ENCODE measurements at regions not wholly inside any gene's neighbourhood (a gene's known extent, or its start where the extent isn't known, plus 50 kb on each side); places are given as distances from the start of the nearest gene placed in this dataset.

DNA sequence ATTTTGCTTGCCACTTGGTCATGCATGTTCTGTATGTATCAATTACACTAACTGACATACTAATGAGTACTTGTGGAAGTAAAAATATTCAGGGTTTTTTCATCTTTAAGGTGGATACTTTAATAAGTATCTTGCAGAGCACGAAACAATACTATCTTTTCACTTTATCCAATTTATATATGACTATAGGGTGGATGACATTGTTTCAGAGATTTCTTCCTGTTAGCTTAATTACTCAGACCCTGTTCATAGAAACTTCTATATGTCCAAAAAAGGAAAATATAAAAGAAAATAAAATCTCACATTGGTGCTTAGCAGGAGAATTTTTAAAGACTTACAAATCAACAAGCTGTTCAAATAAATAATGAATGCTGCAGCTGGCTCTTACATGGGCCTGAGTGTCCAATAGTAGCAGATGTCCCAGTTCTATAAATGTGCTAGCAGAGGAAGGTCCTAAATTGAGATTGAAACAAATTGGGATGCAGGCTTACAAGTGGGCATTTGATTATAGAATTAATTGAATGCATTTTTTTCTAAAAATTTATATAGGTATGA, 91.5 kb upstream of the THSD7A start:
- TF ChIP-seq, protein P1, sequence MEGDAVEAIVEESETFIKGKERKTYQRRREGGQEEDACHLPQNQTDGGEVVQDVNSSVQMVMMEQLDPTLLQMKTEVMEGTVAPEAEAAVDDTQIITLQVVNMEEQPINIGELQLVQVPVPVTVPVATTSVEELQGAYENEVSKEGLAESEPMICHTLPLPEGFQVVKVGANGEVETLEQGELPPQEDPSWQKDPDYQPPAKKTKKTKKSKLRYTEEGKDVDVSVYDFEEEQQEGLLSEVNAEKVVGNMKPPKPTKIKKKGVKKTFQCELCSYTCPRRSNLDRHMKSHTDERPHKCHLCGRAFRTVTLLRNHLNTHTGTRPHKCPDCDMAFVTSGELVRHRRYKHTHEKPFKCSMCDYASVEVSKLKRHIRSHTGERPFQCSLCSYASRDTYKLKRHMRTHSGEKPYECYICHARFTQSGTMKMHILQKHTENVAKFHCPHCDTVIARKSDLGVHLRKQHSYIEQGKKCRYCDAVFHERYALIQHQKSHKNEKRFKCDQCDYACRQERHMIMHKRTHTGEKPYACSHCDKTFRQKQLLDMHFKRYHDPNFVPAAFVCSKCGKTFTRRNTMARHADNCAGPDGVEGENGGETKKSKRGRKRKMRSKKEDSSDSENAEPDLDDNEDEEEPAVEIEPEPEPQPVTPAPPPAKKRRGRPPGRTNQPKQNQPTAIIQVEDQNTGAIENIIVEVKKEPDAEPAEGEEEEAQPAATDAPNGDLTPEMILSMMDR (IDR thresholded peaks at IDR 0.05): no peak
- no peak for TF ChIP-seq POLR2A (IDR thresholded peaks at IDR 0.05)

Measured in heart left ventricle (tissue), 13 donors.